Keratinocyte (primary cell): ENCODE measurements at regions not wholly inside any gene's neighbourhood (a gene's known extent, or its start where the extent isn't known, plus 50 kb on each side); places are given as distances from the start of the nearest gene placed in this dataset.

Source experiments
- CTCF ChIP-seq, 3 experiments: IDR thresholded peaks in 1 of 3; conservative IDR thresholded peaks in 1 of 3; optimal IDR thresholded peaks in 1 of 3; 2 replicates in 2 of 3; 3 replicates in 1 of 3; pipeline versions ENCODE3 to v1.5.1; 2011; ENCODE audit warnings: low read length in 3 of 3, mild to moderate bottlenecking in 3 of 3, moderate library complexity in 2 of 3, control low read depth in 1 of 3, inconsistent platforms in 1 of 3; ENCODE audit not compliant: insufficient read depth in 2 of 3; ENCODE audit errors: extremely low read depth in 1 of 3
- EZH2 ChIP-seq: IDR thresholded peaks from one replicate; pipeline ENCODE4 v1.6.1; 2012; ENCODE audit warnings: inconsistent platforms, mild to moderate bottlenecking, low read length, moderate library complexity

GRCh38 chr11:80214413-80214812, 773.6 kb upstream of the TENM4 start:
- TF ChIP-seq CTCF (optimal IDR thresholded peaks at IDR 0.05 in 1 of 3, IDR thresholded peaks at IDR 0.05 in 1 of 3, conservative IDR thresholded peaks at IDR 0.05 in 1 of 3; ENCODE audit: extremely low read depth in 1 of 3, insufficient read depth in 2 of 3, low read length in 3 of 3): no peak
- no peak for TF ChIP-seq EZH2
